ENCODE measurements at regions not wholly inside any gene's neighbourhood (a gene's known extent, or its start where the extent isn't known, plus 50 kb on each side); places are given as distances from the start of the nearest gene placed in this dataset.

DNA sequence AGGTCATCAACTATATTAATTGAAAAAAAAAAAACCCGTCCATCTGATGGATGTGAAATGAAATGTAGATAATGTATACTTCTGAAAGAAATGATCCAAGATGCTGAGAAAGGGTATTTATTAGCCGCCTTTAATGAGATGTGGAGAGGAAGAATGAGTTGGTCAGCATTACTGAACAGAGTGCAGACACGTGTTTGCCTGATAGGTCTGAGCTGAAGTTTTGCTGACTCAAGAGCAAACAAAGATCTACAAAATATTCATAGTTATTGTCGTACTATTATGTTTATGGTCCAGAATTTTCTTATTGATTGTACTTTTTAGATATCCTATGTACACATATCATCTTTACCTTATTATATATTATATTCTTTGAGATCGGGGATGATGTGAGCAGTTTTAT lies 235.3 kb downstream of the RDH14 start:
- TF ChIP-seq, protein P1, sequence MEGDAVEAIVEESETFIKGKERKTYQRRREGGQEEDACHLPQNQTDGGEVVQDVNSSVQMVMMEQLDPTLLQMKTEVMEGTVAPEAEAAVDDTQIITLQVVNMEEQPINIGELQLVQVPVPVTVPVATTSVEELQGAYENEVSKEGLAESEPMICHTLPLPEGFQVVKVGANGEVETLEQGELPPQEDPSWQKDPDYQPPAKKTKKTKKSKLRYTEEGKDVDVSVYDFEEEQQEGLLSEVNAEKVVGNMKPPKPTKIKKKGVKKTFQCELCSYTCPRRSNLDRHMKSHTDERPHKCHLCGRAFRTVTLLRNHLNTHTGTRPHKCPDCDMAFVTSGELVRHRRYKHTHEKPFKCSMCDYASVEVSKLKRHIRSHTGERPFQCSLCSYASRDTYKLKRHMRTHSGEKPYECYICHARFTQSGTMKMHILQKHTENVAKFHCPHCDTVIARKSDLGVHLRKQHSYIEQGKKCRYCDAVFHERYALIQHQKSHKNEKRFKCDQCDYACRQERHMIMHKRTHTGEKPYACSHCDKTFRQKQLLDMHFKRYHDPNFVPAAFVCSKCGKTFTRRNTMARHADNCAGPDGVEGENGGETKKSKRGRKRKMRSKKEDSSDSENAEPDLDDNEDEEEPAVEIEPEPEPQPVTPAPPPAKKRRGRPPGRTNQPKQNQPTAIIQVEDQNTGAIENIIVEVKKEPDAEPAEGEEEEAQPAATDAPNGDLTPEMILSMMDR (IDR thresholded peaks at IDR 0.05): no peak
- TF ChIP-seq POLR2AphosphoS5 (IDR thresholded peaks at IDR 0.05) (no peak), POLR2A (IDR thresholded peaks at IDR 0.05) (no peak)

Measured in breast epithelium (tissue), 3 donors.